GM18517 (cell line): ENCODE measurements at regions not wholly inside any gene's neighbourhood (a gene's known extent, or its start where the extent isn't known, plus 50 kb on each side); places are given as distances from the start of the nearest gene placed in this dataset.

ENCODE experiments used
- ATAC-seq: cut with Tn5 transposase; IDR thresholded peaks from one replicate; pipeline ENCODE4 v1.9.1; 2021; ENCODE audit warnings: mild to moderate bottlenecking, moderate library complexity; ENCODE audit not compliant: unreplicated experiment

DNA sequence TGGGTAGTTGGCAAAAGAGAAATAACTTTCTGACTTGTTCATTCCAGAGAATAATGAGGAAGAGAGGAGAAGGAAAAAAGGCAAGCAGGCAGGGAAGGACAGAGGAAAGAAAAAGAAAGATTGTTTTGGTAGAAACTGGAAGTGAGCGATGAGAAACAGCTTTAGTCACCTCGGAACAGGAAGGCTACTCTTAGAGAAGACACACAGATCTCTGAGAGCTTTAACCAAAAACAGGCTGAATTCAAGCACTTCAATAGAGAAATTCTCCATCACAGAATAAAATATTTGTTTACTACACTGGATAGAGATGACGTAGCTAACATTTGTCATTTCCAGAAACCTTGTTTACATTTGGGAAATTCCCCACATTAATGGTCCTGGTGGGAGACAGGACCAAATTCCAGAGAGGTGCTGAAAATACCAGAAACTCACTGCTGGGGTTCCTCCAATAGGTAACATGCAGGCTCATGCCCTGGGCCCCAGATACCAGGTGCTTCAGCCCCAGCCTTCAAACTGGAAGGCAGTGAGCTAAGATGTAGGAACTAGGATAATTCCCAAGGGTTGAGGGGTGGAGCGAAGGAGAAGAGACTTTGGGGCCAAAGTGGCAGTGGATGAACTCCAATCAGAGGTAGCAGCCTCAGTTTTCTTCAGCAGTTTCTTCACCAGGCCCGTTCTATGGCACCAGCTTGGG, 227.7 kb upstream of the GRAMD2B start:
- no peak for ATAC-seq

DNA sequence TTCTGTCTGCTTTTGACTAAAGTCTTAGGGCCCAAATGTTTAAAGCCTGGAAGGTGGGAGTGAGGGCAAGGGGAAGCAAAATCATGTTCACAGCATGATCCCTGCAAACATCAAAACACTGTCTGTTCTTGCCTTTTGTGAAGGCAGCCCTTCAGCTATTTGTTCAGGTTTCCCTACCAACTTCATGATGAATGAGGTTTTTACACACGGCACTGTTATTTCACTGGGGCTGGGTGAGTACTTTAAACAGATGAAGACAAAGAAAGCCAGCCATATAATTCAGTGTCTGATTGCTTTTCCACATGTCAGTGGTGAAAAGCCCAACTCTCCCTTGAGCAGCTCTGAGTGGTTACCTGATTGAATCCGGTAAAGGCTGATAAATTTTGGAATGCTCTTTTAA, 224.7 kb upstream of the GRAMD2B start:
- ATAC-seq, result no peak

DNA sequence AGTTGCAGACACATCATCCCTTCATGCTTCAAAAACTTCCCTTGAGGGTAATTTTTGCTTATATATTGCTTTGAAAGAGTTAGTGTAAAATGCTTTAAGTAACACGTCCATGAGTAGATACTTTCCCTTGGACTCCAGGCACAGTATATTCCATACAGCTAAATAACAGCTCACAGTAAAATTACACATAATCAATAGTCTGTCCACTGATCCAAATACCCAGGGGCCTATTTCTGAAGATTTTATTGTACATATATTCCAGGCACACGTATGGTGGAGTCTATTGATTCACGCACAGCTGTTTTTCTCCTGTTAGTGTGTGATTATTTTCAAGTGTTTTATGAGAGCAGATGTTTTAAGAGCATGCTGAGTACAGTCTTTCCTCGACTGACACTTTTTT, 223.7 kb upstream of the GRAMD2B start:
- no peak for ATAC-seq

DNA sequence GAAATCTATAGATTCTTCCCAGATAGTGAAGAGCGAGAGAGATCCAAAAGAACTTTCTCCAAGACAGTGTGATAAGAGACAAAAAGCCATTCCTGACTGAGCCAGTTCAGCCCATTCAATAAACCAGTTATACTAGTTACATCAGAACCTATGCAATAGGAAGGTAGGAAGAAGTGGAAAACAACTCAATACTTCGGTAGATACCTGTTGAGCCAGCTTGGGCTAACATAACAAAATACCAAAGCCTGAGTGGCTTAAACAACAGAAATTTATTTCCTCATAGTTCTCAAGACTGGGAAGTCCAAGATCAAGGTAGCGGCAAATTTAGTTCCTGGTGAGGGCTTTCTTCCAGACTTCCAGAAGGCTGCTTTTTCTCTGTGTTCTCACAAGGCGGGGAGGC, 214.5 kb upstream of the GRAMD2B start:
- ATAC-seq, result no peak

DNA sequence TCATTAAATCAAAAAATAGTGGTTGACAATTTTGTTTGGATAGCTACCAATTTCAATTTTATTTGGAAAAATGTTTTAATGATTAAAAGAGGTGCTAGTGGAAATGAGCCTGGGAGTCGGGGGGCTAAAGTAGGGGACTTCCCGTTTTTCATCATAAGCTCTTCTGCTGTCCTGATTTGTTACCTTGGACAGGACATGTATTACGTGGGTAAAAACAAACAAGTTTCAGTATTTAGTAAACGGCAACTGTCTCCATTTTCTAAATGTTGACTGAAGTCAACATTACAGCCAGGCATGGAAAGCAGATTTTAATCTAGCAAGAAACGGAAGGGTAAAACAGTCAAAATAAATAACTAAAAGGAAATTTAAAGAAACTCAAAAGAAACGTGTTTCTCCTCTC, 212.3 kb upstream of the GRAMD2B start:
- no peak for ATAC-seq

DNA sequence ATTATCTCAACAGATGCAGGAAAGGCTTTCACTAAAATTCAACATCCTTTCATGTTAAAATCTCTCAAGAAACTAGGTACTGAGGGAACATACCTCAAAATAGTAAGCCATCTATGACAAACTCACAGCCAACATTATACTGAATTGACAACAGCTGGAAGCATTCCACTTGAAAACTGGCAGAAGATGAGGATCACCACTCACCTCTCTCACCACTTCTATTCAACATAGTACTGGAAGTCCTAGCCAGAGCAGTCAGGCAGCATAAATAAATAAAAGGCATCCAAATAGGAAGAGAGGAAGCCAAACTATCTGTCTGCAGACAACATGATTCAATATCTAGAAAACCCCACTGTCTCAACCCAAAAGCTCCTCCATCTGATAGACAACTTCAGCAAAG, 203.6 kb upstream of the GRAMD2B start:
- ATAC-seq, result no peak

DNA sequence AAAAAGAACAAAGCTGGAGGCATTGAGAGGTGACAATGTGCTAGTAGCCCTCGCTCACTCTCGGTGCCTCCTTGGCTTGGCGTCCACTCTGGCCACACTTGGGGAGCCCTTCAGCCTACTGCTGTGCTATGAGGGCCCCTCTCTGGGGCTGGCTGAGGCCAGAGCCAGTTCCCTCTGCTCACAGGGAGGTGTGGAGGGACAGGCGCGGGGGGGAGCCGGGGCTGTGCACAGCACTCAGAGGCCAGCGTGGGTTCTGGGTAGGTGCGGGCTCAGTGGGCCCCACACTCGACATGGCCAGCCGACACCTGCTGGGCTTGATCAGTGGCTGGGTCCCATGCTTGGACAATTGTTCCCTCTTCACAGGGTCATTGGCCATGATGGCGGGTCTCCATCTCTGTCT, 202.5 kb upstream of the GRAMD2B start:
- ATAC-seq, result no peak

DNA sequence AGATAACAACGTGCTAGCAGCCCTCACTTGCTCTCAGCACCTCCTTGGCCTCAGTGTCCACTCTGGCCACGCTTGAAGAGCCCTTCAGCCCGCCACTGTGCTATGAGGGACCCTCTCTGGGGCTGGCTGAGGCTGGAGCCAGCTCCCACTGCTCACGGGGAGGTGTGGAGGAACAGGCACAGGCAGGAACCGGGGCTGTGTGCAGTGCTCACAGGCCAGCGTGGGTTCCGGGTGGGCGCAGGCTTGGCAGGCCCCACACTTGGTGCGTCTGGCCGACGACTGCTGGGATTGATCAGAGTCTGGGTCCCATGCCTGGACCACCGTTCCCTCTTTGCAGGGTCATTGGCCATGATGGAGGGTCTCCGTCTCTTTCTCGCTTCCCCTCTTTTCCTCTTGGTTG, 194.3 kb upstream of the GRAMD2B start:
- ATAC-seq, result no peak

DNA sequence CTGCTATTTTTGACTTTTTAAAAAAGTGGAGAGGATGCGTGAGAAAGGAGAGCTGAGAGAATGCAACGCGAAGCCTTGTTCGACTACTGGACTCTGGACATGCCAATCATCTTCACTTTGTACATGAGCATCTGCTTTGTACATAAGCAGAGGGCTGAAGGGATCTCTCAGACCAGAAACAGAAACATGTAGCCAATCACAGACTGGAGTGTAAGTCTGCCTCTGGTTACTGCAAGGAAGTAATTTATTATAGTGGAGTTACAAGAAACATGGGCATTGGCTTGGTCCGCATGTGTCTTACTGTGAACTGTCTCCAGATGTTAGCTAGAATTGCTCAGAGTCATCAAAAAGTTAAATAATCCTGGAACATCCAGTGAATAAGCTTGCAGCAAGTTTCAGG, 190.0 kb upstream of the GRAMD2B start:
- no peak for ATAC-seq

DNA sequence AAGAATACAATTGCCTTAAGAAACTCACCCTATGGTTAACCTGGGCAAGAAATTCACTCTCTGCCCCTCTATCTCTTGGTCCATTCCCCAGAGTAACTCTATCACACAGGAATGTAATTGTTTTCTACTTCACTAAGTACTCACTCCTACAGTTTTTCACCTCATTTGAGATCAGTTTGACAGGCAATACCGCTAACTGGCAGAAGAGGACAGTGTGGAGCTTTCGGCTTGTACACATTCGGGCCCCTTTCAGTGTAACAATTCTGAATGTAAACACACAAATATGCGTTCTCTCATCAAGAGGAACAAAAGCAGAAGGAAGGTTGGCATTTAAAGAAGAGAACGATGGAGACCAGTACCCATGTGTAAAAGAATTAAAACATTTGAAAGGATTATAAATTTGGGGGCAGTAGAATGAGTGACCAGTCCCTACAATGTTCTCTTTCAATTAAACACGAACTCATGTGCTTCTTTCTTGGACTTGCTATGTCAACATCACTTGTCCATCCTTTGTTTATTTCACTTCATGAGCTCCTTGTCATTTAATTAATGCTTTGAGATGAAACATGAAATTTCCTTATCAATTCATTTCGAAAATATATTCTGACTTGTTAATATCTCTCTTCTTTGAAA, 188.5 kb upstream of the GRAMD2B start:
- ATAC-seq, result no peak

DNA sequence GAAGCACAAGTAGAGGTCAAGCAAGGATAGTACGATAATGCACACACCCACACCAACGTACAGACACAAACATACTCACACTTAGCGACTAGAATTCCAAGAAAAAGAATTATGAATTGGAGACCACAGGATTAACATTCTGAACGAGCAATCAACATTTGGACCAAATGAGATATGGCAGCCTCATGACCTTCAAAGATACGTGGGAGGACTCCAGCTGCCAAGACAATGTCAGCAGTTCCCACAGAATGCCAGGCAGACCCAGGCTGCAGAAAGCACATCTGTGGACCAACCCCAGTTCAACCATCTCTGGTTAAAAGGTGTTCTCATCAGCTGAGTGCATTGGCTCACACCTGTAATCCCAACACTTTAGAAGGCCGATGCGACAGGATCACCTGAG, 187.6 kb upstream of the GRAMD2B start:
- no peak for ATAC-seq

DNA sequence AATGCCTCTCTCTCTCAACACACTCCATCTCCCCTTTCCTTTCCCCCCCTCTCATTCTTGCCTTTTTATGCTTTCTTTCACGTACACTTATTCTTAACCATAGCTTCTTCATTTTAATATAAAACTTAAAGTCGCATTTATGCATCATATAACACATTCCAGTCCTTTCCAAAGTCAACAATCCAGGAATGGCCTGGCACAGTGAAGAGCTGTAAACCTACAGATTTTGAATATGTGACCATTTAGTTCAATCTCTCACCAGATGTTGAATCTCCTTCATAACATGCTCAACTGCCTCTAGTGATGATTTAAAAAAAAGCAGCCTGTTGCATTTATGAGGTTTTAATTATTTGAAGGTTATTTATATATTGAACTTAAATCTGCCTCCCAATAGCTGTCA, 186.2 kb upstream of the GRAMD2B start:
- no peak for ATAC-seq

DNA sequence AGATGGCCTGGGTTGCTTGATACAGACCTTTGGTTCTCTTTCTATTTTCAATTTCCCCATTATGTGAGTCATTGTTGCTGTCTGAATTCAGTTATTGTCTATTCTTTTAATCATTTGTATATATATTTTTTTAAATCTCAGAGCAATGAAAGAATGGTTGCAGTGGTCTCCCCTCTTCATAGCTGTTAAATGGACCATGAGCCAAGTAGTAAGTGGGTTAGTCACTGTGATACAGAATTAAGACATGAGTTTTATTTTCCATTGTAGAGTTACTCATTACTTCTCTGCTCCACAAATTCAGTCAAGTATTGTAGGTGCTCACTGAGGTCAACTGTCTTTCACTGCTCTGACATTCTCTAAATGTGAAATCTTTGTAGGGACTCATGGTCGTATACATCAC, 174.6 kb upstream of the GRAMD2B start:
- ATAC-seq, result no peak

DNA sequence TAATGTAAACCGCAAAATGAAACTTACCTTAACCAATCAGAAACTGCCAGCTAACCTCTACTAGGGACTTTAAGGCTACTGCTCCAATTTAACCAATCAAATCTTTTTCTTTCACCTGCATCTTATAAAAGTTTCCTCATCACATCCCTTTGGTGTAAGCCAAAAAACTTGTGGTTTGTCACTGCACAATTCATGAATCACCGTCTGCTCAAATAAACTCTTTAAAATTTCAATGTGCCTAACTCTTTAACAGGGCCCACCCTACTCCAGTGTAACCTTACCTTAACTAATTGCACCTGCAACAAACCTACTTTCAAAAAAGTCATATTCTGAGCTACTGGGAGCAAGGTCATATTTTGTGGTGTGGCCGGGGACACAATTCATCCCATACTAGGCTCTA, 172.2 kb upstream of the GRAMD2B start:
- ATAC-seq, result no peak

DNA sequence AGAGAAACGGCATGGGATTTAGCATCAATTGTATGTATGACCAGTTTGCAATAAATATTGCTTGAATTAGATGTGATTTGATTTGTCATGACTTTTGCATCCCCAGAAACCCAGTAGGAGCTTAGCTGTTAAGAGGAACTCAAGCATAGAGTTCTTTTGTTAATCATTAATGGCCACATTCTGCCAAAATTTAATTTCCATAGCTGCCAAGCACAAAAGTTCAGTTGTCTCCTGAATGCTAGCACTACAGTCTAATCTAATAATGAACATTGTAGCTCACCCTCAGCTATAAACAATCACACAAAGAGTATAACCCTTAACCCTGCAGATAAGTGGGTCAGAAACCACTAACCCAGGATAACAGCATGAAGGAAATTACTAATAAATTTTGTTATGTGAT, 169.8 kb upstream of the GRAMD2B start:
- ATAC-seq, result no peak

DNA sequence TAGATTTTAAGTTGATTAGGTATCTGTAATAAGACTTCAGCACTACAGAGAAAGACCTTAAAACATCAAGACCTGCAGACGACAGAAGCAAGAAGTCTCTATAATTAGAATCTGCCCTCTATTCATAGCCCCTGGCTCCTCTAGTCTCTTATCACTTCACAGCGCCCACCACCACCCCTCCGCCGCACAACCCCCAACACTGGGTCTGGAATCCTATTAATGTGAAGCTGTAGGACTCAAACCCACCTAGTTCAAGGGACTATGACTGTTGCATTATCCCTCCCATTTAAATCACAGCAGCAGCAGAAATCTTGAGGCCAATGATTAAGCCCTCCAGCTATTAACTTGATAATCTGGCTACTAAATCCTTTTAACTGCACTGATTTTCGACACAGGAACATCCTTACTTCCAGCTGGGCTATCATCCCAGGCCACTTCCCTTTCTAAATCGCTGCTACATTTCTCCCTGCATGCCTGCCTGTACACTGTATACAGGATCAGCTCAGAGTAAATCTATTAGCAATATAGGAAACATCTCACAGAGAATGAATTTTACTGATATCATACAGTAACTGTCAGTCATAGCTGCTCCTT, 159.5 kb upstream of the GRAMD2B start:
- no peak for ATAC-seq

DNA sequence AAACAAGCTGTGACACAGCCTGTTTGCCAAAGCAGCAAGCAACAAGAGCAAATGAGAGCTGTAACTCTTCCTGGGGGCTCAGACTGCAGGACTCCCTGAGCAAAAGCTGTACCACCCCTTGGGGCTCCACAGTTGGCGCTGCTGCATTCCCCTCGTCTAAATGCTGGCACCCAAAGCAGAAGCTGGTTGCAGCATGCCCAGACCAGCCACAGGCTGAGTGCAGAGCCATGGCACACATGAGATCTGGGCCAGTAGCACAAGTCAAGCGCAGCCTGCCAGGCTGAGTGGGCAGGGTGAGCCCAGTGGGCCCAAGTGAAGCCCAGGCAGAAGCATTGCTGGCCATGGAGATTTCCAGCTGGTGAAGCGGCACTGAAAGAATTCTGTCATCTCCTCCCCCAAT, 157.3 kb upstream of the GRAMD2B start:
- ATAC-seq, result no peak

DNA sequence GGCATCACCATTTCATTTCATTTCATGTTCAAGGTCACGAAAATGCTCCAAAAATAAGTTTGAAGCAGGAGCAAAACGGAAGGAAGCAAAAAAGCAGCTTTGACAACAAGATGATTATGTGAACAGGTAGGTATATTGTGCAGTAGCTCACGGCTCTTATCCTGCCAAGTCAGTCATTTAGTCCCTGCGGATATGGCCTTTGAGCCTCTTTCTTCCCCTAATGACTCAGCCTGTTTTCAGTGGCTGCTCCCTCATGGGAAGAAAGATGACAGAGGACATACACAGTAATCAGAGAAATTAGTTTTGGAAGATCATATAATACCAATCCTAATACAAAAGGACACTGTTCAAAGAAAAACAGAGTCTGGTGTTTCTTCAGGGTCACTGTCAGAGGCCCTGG, 155.8 kb upstream of the GRAMD2B start:
- ATAC-seq, result no peak

DNA sequence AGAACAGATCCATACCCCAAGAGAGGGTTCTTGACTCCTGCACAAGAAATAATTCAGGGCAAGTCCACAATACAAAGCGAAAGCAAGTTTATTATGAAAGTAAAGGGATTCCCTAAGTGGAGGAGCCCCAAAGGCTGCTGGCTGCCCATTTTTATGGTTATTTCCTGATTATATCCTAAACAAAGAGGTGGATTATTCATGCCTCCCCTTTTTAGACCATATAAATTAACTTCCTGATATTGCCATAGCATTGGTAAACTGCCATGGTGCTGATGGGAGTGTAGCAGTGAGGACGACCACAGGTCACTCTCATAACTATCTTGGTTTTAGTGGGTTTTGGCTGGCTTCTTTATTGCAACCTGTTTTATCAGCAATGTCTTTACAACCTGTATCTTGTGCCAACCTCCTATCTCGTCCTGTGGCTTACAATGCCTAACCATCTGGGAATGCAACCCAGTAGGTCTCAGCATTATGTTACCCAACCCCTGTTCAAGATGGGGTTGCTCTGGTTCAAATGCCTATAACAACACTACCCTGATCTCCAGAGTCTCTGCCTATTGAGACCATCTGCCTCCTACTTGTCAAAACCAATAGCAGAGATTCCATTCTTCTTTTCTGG, 154.4 kb upstream of the GRAMD2B start:
- no peak for ATAC-seq

DNA sequence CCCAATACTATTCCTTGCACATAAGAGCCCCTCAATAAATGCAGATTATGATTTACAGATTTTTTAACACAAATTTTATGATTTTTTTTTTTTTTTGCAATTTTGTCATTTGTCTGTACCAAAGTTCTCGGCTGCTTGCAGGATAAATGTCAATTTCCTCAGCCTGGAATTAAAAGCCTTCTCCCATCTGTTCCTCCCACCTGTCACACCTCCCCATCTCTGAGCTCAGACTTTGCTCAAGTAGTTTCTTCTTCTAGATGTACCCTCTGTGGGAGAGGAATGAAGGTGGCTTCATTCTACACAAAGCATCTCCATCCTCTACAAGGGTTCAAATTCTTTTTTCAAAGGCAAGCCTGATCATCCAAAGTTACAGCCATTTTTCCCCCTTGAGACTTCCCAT, 153.7 kb upstream of the GRAMD2B start:
- no peak for ATAC-seq

DNA sequence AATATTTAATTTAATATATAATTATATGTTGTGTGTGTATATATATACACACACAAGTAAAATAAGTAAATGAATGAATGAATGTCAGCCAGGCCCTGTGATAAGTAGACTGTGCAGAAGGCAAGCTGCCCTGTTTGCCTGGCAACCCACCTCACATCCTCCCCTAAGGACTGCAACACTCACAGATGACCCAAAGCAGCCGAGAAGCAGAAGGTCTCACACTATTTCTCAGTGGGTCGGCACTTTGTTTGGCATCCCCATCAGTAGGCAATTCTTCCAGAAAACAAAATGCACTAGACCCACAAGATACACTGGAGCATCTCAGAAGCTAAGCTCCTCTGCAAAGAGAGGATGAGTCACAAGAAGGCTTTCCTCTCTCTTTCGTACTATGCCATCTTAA, 152.1 kb upstream of the GRAMD2B start:
- no peak for ATAC-seq

DNA sequence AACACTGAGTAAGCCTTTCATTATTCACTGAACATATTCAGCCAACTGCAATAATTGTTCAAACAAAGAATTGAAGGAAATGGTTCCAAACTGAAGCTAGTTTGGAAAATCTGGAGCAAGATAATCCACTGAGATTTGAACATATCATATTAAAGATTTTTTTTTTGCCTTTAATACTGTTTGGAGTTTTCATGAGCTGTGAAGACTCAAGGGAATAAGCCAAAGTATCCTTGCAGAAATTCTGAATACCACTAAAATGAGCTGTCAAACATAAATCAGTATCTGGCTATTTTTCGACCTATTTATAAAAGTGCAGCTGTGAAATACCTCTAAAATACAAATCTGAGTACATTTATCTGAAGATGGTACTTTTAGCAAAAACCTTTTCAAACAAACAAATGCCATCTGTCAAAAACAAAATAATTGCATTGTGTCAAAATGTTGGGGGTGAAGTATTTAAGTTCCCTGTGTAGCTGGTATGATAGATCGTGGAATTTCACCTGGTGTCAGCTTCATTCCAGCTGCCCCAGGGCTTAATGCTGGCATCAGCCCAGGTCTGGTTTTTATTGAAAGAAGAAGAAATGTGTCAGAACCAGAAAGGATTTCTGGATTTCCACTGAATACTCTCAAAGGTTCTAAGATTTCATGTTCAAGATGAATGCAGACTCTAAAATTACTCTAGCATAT, 149.0 kb upstream of the GRAMD2B start:
- no peak for ATAC-seq
